Fibroblast of skin of left biceps (primary cell): ENCODE measurements at regions not wholly inside any gene's neighbourhood (a gene's known extent, or its start where the extent isn't known, plus 50 kb on each side); places are given as distances from the start of the nearest gene placed in this dataset.

Experiments
- DNase-seq, 2 experiments: peaks; one replicate each; pipeline ENCODE4 v3.0.0-alpha.2; 2013; ENCODE audit warnings: low read depth in 2 of 2

- no peak for DNase-seq
Observed at GRCh38 chr3:24936574-24936973, 441.9 kb upstream of the THRB start.

DNA sequence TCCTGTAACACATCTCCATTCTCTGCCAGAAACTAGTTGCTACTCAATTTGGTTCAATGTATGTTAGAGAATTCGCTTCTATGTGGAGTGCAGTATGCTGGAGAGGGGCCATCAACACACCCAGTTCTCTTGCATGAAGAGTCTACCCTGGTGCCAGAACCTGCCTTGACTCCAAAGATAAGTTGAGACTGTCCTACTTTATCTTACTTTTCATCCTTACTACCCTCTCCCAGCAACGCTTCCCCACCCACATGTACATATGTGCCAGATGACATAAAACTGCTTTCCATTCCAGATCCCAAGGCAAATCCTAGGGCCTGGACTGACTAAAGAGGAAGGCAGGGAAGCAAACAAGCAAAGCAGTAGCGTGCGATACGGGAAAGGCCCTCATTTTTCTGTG lies 442.6 kb upstream of the THRB start:
- DNase-seq, result no peak

DNA sequence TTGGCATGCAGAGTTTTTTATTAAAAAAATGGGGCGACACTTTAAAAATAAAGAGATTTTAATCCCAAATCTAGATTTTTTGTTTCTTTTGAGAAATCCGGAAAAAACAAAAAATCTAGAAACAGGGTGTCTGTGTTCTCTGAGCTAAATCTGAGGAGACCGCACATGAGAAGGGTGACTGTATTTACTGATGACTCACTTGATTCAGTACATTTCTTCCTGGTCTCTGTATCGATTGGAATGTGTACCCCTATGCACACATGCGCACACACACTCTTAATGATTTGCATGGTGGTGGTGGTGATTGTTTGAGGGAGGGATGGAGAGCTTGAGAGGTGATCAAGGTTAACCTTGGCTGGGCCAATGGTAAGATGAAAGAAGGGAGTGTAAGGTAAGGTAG lies 443.1 kb upstream of the THRB start:
- no peak for DNase-seq

DNA sequence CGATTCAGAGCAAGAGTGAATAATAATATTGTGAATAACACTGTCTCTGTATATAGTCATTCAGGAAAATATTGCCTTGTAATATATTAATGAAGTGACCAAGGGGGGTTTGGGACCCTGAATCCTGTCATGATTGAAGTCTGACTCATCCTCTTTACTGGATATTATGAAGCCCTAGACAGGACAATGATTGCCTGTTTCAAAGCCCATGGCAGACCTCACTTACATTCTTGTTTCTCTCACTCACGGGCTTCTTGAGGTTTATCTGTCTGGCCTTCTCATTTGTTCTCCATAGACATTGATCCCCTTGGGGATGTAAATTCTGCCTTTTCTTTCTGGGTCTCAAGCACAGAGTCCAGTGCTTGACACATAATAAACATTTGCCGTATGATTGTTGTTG lies 449.3 kb upstream of the THRB start:
- no peak for DNase-seq

DNA sequence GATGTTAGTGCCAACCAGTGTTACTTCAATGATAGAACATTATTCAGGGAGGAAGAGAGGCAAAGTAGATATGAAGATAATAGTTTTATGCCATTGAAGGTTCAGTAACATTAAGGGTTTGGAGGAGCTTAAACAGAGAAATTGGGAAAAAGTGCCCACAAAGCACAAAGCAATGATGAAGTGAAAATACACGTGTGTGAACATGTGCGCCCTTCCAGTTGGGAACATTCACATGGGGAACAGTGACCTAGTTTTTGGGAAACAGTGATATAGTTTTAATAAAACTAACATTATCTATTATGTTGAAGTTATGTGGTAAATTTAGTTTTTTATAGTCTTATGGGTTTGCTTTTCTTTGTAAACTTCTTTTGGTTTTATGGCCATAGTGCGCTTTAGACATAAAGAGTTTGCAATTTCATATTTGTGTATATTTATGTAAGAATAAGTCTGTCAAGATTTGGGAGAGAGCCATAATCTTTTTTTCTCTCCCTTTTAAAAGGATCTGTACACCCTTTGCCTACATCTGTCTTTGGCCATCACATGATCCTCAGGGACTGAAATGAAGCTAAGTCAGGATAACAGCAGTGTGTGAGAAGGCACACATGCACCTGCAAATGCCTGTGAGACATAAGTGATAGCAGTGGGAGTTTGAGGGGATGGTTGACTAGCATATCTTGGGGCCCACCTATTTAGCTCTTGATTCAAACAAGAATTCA lies 450.3 kb upstream of the THRB start:
- DNase-seq, result no peak

GRCh38 chr3:24945563-24945962 lies 450.9 kb upstream of the THRB start:
- no peak for DNase-seq

DNA sequence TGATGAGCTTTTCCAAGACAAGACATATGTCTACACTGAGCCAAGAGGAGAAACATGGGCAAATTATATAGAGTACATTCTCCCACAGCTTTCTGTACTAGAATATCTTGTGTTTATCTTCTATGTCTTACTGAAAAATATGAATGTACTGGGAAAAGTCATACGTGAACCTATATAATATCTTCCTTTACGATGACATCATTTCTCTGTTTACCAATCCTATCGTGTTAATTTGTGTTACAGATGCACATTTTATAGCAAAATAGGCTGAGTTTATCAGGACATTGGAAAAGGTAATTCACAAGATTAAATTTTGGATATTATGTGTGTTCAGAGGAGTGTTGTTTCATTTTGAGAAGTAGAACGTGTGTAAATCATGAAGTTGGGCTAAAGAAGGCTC lies 452.5 kb upstream of the THRB start:
- no peak for DNase-seq

DNA sequence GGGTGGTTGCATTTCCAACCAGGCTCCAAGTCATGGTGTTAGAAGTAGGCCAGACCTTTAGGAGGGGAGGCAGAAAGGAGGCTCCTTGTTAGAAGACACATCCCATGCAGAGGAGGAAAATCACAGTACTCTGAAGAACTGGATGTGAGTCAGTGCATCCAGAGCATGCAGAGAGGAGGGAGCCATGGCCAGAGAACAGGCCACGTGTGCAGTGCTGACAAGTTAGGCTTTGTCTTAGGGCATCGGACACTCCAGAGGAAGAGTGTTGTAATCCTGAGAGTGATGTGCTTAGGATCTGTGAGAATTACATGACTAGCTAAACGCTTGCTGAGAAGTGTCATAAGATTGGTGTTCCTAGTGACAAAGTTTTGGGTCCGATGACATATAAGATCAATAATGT lies 456.5 kb upstream of the THRB start:
- no peak for DNase-seq

DNA sequence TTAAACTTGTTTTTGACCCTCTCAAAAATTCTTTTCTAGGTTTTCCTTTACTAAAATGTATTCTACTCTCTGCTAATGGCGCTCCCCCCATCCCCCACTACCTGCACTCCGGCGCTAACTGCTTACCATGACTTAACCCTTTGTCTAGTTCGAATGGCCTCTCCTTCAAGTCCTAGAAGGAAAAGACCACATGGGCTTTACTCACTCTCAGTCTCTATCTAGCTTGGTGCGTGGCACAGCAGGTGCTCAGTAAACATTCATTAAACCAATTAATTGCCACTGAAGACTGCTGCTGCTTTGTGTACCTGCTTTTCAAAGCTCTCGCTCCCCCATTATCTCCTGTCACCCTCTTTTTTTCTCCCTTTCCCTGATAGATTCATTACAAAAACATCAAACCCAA lies 457.7 kb upstream of the THRB start:
- DNase-seq, result no peak

GRCh38 chr3:24953060-24953771 lies 458.6 kb upstream of the THRB start:
- no peak for DNase-seq

GRCh38 chr3:24956613-24957012 lies 462.0 kb upstream of the THRB start:
- no peak for DNase-seq

GRCh38 chr3:24958271-24958670 lies 463.6 kb upstream of the THRB start:
- no peak for DNase-seq

GRCh38 chr3:24958910-24959447 lies 464.3 kb upstream of the THRB start:
- DNase-seq, result no peak

DNA sequence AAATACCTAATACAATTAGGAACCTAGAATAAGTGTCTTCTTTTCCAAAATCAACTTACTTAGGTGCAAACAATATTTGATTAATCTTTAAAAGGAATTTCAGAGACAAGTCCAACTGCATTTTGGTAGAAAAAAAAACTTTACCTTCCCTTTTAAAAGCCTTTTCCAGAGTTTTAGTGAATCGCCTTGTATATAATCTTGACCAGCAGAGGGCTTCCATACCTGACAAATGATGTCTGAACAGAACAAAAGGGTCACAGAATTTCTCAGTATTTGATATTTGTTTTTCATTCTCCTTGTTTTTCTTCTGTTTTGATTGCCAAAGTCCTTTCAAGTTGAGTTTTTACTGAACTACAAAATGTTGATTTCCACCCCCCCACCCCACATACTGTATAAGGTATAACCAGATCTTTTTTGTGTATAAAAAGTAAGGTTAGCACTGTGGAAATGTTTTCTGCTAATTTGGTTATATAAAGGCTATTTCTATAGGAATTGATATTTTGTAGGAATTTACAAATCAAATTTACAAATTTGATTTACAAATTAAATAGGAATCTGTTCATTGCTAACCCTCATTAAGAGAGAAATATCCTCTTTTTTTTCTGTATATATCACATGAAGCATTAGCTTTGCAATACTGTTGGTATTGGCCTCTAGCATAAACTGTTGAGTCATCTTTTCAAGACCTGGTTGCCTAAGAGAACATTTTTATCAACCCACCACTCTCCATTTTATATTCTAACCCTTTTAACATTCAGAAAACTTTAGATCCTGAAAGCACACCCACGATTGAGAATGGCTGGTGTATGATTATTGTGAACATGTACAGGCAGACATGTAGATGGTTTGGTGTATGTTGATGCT lies 464.1 kb upstream of the RARB start:
- DNase-seq, result peak; percentile 4 to 8

DNA sequence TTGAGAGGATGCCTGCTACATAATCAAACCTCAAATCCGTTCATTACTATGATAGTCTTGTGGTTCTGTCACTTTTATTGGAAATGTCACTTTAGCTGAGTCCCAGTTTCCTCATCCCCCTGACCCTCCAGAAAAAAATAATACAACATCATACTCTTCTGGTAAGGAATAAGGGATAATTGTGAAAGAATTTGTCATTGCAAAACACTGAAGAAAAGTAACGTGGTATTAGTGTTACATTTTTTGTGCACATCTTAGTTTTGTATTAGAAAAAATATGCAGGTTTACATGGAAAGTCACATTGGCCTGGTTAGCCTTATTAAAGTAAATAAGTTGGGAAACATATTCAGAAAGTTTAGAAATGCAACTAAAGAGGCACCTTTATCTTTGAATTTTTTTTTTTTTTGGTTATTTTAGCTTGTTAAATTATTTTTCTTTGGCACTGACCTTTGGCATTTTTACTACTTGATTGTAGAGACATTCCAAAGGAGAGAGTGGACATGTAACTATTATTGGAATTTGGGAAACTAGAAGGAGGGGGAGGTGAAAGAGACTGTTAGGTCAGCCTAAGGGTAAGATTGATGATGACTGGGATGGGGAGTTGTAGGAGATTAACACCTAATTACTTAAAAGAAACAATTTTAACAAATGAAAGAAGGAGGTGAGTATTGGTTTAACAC lies 462.2 kb upstream of the RARB start:
- DNase-seq, result no peak

- no peak for DNase-seq
Observed at GRCh38 chr3:24968036-24968435, 460.0 kb upstream of the RARB start.

GRCh38 chr3:24972491-24972890 lies 455.6 kb upstream of the RARB start:
- no peak for DNase-seq

DNA sequence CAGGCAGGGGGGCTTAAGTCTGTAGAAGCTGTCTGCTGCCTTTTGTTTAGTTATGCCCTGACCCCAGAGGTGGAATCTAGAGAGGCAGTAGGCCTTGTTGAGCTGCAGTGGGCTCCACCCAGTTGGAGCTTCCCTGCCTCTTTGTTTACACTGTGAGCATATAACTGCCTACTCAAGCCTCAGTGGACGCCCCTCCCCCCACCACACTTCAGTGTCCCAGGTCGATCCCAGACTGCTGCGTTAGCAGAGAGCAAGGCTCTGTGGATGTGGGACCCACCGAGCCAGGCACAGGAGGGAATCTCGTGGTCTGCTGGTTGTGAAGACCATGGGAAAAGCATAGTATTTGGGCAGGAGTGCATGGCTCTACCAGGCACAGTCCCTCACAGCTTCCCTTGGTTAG lies 446.8 kb upstream of the RARB start:
- no peak for DNase-seq

GRCh38 chr3:24981924-24982323 lies 446.1 kb upstream of the RARB start:
- no peak for DNase-seq

GRCh38 chr3:24985668-24986067 lies 442.4 kb upstream of the RARB start:
- no peak for DNase-seq

- DNase-seq, result no peak
Observed at GRCh38 chr3:24986612-24987011, 441.5 kb upstream of the RARB start.

DNA sequence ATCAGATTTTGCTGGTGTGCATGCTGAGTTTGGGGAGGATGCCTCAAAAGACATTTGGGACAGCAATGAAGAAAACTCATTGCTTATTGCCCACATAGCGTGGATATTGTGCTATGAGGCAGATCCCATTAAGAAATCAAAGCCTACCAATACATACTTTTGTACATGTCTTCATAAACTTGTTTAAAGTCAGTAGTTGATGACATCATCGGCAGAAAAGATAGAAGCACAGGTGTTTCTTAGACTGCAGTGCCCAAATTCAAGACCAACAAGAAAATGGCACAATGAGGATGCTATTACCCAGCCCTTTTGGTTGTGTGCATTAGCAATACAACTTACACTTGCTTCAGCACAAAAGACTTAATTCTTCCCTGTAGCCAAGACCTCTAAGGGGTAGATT lies 428.7 kb upstream of the RARB start:
- DNase-seq, result no peak
